ENCODE measurements at regions not wholly inside any gene's neighbourhood (a gene's known extent, or its start where the extent isn't known, plus 50 kb on each side); places are given as distances from the start of the nearest gene placed in this dataset.

DNA sequence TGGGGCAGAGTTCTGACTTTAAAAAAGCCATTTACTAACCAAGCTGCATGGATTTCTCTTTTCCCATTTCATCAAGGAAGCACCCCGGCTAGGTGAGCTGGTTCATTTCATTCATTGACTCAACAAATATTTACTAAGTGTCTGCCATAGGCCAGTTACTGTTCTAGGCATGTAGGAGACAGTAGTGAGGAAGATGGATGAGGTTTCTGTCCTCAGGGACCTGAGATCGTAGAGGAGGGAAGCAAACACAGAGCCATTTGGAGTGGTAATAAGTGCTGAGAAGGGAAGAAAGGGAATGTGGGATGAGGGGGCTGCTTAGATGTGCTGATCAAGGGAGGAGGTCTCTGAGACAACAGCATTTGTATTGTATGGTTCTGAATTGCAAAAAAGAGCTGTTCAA lies 120.4 kb downstream of the C9orf152 start:
- TF ChIP-seq, protein P1, sequence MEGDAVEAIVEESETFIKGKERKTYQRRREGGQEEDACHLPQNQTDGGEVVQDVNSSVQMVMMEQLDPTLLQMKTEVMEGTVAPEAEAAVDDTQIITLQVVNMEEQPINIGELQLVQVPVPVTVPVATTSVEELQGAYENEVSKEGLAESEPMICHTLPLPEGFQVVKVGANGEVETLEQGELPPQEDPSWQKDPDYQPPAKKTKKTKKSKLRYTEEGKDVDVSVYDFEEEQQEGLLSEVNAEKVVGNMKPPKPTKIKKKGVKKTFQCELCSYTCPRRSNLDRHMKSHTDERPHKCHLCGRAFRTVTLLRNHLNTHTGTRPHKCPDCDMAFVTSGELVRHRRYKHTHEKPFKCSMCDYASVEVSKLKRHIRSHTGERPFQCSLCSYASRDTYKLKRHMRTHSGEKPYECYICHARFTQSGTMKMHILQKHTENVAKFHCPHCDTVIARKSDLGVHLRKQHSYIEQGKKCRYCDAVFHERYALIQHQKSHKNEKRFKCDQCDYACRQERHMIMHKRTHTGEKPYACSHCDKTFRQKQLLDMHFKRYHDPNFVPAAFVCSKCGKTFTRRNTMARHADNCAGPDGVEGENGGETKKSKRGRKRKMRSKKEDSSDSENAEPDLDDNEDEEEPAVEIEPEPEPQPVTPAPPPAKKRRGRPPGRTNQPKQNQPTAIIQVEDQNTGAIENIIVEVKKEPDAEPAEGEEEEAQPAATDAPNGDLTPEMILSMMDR (conservative IDR thresholded peaks at IDR 0.05; ENCODE audit: low read depth, low read length): no peak
- TF ChIP-seq EZH2 (IDR thresholded peaks at IDR 0.05; ENCODE audit: low read length, unreplicated experiment): no peak
- TF ChIP-seq EZH2phosphoT487 (IDR thresholded peaks at IDR 0.05; ENCODE audit: borderline replicate concordance, low read length): no peak
- no peaks in the 10 kb centered on the region for H3K9me3 ChIP-seq (ENCODE audit: low read length)
- H3K27ac ChIP-seq (ENCODE audit: low read length): no peak overlapping the region
- H2AFZ ChIP-seq (ENCODE audit: low read length): no peak overlapping the region
- no peaks in the 10 kb centered on the region for H3K27me3 ChIP-seq (ENCODE audit: low read length)
- H4K20me1 ChIP-seq (ENCODE audit: low read length): peaks cover 52% of the 10 kb centered on the region
- no peaks in the 10 kb centered on the region for H3F3A ChIP-seq (ENCODE audit: low read length, unreplicated experiment)
- no peak overlapping the region for H3K4me3 ChIP-seq (ENCODE audit: low read length)
- no peak for ATAC-seq
- no peak overlapping the region for H3K4me2 ChIP-seq (ENCODE audit: low read length)
- BruUV-seq (replicated peaks): no TSS peak
- intact Hi-C loops (cut with micrococcal nuclease): no loop called here
- H3K9ac ChIP-seq (ENCODE audit: low read length): no peak overlapping the region
- peaks cover 17% of the 10 kb centered on the region for H3K4me1 ChIP-seq (ENCODE audit: insufficient read depth, low read length)
- DNase-seq: no peak
- ChIA-PET POLR2A (ENCODE audit: unreplicated experiment) (no interaction called here), CTCF (no interaction called here)
- no peaks in the 10 kb centered on the region for H3K36me3 ChIP-seq (ENCODE audit: low read depth, low read length)
- peaks cover 87% of the 10 kb centered on the region for H3K79me2 ChIP-seq (ENCODE audit: low read length)
- no peaks in the 10 kb centered on the region for H3K9me2 ChIP-seq (replicated peaks; ENCODE audit: low read length)

DNA sequence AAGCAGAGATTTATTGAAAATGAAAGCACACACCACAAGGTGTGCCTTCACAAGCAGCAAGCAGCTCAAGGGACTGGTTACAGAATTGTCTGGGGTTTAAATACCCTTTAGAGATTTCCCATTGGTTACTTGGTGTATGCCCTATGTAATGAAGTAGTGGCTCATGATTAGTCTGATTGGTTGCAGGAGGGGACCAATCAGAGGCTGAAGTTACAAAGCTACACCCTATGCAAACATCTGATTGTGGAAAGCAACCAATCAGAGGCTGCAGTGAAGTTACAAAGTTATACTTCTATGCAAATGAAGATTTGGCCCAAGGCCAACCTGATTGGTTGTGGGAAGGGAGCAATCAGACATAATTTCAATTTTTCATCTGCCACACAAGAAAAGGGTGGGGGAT lies 119.9 kb downstream of the C9orf152 start:
- BruUV-seq (replicated peaks): no TSS peak
- intact Hi-C loops (cut with micrococcal nuclease): no loop called here
- Histone ChIP-seq H4K20me1 (ENCODE audit: low read length) (peaks cover 55% of the 10 kb centered on the region), H3K4me3 (ENCODE audit: low read length) (no peak overlapping the region), H3K27ac (ENCODE audit: low read length) (no peak overlapping the region), H3K4me1 (ENCODE audit: insufficient read depth, low read length) (peaks cover 17% of the 10 kb centered on the region), H3K4me2 (ENCODE audit: low read length) (no peak overlapping the region), H2AFZ (ENCODE audit: low read length) (no peak overlapping the region), H3K27me3 (ENCODE audit: low read length) (no peaks in the 10 kb centered on the region), H3K79me2 (ENCODE audit: low read length) (peaks cover 90% of the 10 kb centered on the region), H3K9me2 (replicated peaks; ENCODE audit: low read length) (no peaks in the 10 kb centered on the region), H3F3A (ENCODE audit: low read length, unreplicated experiment) (no peaks in the 10 kb centered on the region), H3K9ac (ENCODE audit: low read length) (no peak overlapping the region), H3K36me3 (ENCODE audit: low read depth, low read length) (no peaks in the 10 kb centered on the region), H3K9me3 (ENCODE audit: low read length) (no peaks in the 10 kb centered on the region)
- no peak for TF ChIP-seq EZH2 (IDR thresholded peaks at IDR 0.05; ENCODE audit: low read length, unreplicated experiment)
- TF ChIP-seq EZH2phosphoT487 (IDR thresholded peaks at IDR 0.05; ENCODE audit: borderline replicate concordance, low read length): no peak
- TF ChIP-seq, protein P1 (conservative IDR thresholded peaks at IDR 0.05; ENCODE audit: low read depth, low read length): no peak
- DNase-seq: peak; percentile 9
- no peak for ATAC-seq
- ChIA-PET POLR2A (ENCODE audit: unreplicated experiment) (no interaction called here), CTCF (no interaction called here)

DNA sequence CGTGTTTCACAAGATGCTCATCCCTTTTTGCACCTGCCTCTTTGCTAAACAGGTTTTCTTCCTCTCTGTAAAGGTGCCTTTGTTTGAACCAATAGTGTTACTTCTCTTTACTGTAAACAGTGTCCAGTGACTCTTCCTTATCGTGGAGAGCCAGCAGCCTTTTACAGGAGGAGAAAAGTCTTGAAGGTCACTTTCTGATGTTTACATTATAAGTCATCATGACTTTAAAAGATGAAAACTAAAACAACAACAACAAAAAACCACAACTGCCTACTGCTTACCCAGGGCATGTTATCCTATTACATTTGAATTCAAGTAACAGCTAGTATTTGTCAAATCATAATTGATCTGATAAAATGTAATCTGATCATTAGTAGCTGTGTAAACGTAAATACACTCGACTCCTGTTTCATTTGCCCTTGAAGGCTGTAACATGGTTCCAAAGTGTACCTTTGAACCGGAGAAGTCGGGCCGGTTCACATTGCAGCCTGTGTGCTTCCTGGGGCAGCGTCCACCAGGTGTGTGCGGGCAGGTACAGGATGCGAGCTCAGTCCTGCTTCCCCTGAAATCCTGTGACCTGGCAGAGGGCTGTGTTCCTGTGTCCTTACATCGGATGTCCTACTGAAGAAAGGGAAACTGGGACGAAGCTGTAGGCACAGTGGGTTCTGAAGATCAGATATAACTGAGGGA lies 118.1 kb downstream of the C9orf152 start:
- Histone ChIP-seq H3K9ac (ENCODE audit: low read length) (no peak overlapping the region), H3K9me3 (ENCODE audit: low read length) (no peaks in the 10 kb centered on the region), H3K36me3 (ENCODE audit: low read depth, low read length) (no peaks in the 10 kb centered on the region), H4K20me1 (ENCODE audit: low read length) (peaks cover 58% of the 10 kb centered on the region), H3K27ac (ENCODE audit: low read length) (peak overlapping the region; percentile 15; the same call in 1 of the 2 replicates), H3K4me3 (ENCODE audit: low read length) (no peak overlapping the region), H3F3A (ENCODE audit: low read length, unreplicated experiment) (no peaks in the 10 kb centered on the region), H3K27me3 (ENCODE audit: low read length) (no peaks in the 10 kb centered on the region), H3K4me1 (ENCODE audit: insufficient read depth, low read length) (peaks cover 17% of the 10 kb centered on the region), H2AFZ (ENCODE audit: low read length) (no peak overlapping the region), H3K79me2 (ENCODE audit: low read length) (peaks cover 89% of the 10 kb centered on the region), H3K4me2 (ENCODE audit: low read length) (peak overlapping the region; percentile 18), H3K9me2 (replicated peaks; ENCODE audit: low read length) (no peaks in the 10 kb centered on the region)
- BruUV-seq (replicated peaks): no TSS peak
- ATAC-seq: peak; percentile 92
- no peak for TF ChIP-seq EZH2phosphoT487 (IDR thresholded peaks at IDR 0.05; ENCODE audit: borderline replicate concordance, low read length)
- TF ChIP-seq EZH2 (IDR thresholded peaks at IDR 0.05; ENCODE audit: low read length, unreplicated experiment): no peak
- TF ChIP-seq, protein P1 (conservative IDR thresholded peaks at IDR 0.05; ENCODE audit: low read depth, low read length): no peak
- DNase-seq: peak; percentile 68
- POLR2A ChIA-PET (ENCODE audit: unreplicated experiment): interaction anchor here (0.6 kb wide), 1 partner anchor 458 kb away, joined by 3 read pairs; no protein-coding TSS in a partner anchor
- intact Hi-C loops (cut with micrococcal nuclease): loop anchor here (1.0 kb wide), 1 partner anchor 43 kb away; no protein-coding TSS in a partner anchor
- CTCF ChIA-PET: no interaction called here

Data from PC-3 (cell line).